ENCODE measurements at regions not wholly inside any gene's neighbourhood (a gene's known extent, or its start where the extent isn't known, plus 50 kb on each side); places are given as distances from the start of the nearest gene placed in this dataset.

DNA sequence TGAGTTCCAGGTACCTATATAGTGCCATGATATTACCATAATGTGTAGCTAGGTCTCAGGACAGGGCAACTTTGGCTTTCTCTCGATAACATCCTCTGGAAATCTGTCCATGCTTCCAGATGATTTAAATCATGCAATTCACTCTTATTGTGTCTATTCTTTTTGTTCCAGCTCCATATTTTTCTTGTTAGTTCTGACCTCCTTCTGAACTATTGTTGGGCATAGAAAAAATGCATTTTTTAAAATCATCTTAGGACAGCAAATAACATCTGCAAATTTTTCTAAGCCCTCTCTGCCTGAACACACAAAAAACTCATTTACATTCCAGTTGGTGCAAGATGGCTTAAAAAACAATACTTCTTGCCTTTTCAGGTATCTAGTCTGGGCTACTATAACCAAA, 1561.0 kb upstream of the MIR17HG start (continued):
- TF ChIP-seq, protein P1, sequence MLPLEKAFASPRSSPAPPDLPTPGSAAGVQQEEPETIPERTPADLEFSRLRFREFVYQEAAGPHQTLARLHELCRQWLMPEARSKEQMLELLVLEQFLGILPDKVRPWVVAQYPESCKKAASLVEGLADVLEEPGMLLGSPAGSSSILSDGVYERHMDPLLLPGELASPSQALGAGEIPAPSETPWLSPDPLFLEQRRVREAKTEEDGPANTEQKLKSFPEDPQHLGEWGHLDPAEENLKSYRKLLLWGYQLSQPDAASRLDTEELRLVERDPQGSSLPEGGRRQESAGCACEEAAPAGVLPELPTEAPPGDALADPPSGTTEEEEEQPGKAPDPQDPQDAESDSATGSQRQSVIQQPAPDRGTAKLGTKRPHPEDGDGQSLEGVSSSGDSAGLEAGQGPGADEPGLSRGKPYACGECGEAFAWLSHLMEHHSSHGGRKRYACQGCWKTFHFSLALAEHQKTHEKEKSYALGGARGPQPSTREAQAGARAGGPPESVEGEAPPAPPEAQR (CRISPR knock-in tag; IDR thresholded peaks at IDR 0.05): no peak
- TF ChIP-seq ZNF121 (CRISPR knock-in tag; IDR thresholded peaks at IDR 0.05) (no peak), FOXP1 (CRISPR knock-in tag; IDR thresholded peaks at IDR 0.05; ENCODE audit: borderline replicate concordance) (no peak)
- TF ChIP-seq, protein P2, sequence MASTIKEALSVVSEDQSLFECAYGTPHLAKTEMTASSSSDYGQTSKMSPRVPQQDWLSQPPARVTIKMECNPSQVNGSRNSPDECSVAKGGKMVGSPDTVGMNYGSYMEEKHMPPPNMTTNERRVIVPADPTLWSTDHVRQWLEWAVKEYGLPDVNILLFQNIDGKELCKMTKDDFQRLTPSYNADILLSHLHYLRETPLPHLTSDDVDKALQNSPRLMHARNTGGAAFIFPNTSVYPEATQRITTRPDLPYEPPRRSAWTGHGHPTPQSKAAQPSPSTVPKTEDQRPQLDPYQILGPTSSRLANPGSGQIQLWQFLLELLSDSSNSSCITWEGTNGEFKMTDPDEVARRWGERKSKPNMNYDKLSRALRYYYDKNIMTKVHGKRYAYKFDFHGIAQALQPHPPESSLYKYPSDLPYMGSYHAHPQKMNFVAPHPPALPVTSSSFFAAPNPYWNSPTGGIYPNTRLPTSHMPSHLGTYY (CRISPR knock-in tag; IDR thresholded peaks at IDR 0.05): no peak

DNA sequence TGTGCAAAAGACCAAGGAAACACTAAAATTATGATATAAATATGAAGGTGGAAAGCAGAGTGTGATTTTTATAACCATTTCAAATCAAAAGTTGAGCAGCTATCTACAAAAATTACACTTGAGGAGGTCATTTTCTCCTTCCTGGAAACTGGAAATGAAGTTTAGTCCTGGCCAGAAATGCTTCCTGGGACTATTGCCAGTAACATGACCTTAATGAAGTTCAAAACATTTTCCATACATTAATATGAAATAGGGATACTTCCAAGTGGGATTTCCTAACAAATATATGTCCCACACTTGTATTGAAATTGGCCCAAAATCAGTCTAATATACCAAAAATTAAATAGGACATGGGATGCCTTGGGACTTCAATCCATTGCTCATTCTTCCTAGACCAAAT, 1556.8 kb upstream of the MIR17HG start:
- no peak for ATAC-seq
- Mint-ChIP-seq H3K27ac (no peak overlapping the region), H3K9me3 (peaks cover 4% of the 10 kb centered on the region), H3K4me1 (peaks cover 15% of the 10 kb centered on the region), H3K36me3 (0 out of 2 replicates have a peak, but pooled peaks cover 1% of the 10 kb centered on the region), H3K27me3 (ENCODE audit: low read depth) (no peaks in the 10 kb centered on the region), H3K4me3 (no peak overlapping the region)
- ChIA-PET CTCF (no interaction called here), POLR2A (no interaction called here)
- no peak for TF ChIP-seq ZNF138 (CRISPR knock-in tag; conservative IDR thresholded peaks at IDR 0.05)
- no peak for TF ChIP-seq JAZF1 (CRISPR knock-in tag; IDR thresholded peaks at IDR 0.05)
- no peak for TF ChIP-seq NFYB (CRISPR knock-in tag; conservative IDR thresholded peaks at IDR 0.05; ENCODE audit: low read depth)
- TF ChIP-seq ELF4 (CRISPR knock-in tag; IDR thresholded peaks at IDR 0.05; ENCODE audit: low read depth): no peak
- TF ChIP-seq MYBL2 (CRISPR knock-in tag; IDR thresholded peaks at IDR 0.05): no peak
- TF ChIP-seq, protein P3, sequence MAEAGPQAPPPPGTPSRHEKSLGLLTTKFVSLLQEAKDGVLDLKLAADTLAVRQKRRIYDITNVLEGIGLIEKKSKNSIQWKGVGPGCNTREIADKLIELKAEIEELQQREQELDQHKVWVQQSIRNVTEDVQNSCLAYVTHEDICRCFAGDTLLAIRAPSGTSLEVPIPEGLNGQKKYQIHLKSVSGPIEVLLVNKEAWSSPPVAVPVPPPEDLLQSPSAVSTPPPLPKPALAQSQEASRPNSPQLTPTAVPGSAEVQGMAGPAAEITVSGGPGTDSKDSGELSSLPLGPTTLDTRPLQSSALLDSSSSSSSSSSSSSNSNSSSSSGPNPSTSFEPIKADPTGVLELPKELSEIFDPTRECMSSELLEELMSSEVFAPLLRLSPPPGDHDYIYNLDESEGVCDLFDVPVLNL (CRISPR knock-in tag; IDR thresholded peaks at IDR 0.05; ENCODE audit: borderline replicate concordance, low read depth): no peak
- TF ChIP-seq GRHL2 (CRISPR knock-in tag; IDR thresholded peaks at IDR 0.05; ENCODE audit: insufficient replicate concordance, severe bottlenecking): no peak
- no peak for TF ChIP-seq NR1H2 (CRISPR knock-in tag; IDR thresholded peaks at IDR 0.05)
- TF ChIP-seq HMGA2 (CRISPR knock-in tag; IDR thresholded peaks at IDR 0.05): no peak
- no peak for TF ChIP-seq JUN (CRISPR knock-in tag; IDR thresholded peaks at IDR 0.05)
- no peak for TF ChIP-seq SMAD3 (CRISPR knock-in tag; IDR thresholded peaks at IDR 0.05; ENCODE audit: borderline replicate concordance)
- no peak for TF ChIP-seq ZNF317 (CRISPR knock-in tag; IDR thresholded peaks at IDR 0.05; ENCODE audit: borderline replicate concordance, low read depth)
- TF ChIP-seq SOX15 (CRISPR knock-in tag; IDR thresholded peaks at IDR 0.05): no peak
- TF ChIP-seq, protein P2 (CRISPR knock-in tag; IDR thresholded peaks at IDR 0.05): no peak
- TF ChIP-seq ESRRA (CRISPR knock-in tag; IDR thresholded peaks at IDR 0.05; ENCODE audit: borderline replicate concordance): no peak
- TF ChIP-seq NFATC4 (CRISPR knock-in tag; IDR thresholded peaks at IDR 0.05): no peak
- TF ChIP-seq ZNF671 (CRISPR knock-in tag; IDR thresholded peaks at IDR 0.05): no peak
- TF ChIP-seq, protein P4, sequence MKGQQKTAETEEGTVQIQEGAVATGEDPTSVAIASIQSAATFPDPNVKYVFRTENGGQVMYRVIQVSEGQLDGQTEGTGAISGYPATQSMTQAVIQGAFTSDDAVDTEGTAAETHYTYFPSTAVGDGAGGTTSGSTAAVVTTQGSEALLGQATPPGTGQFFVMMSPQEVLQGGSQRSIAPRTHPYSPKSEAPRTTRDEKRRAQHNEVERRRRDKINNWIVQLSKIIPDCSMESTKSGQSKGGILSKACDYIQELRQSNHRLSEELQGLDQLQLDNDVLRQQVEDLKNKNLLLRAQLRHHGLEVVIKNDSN (CRISPR knock-in tag; IDR thresholded peaks at IDR 0.05): no peak
- TF ChIP-seq, protein P5, sequence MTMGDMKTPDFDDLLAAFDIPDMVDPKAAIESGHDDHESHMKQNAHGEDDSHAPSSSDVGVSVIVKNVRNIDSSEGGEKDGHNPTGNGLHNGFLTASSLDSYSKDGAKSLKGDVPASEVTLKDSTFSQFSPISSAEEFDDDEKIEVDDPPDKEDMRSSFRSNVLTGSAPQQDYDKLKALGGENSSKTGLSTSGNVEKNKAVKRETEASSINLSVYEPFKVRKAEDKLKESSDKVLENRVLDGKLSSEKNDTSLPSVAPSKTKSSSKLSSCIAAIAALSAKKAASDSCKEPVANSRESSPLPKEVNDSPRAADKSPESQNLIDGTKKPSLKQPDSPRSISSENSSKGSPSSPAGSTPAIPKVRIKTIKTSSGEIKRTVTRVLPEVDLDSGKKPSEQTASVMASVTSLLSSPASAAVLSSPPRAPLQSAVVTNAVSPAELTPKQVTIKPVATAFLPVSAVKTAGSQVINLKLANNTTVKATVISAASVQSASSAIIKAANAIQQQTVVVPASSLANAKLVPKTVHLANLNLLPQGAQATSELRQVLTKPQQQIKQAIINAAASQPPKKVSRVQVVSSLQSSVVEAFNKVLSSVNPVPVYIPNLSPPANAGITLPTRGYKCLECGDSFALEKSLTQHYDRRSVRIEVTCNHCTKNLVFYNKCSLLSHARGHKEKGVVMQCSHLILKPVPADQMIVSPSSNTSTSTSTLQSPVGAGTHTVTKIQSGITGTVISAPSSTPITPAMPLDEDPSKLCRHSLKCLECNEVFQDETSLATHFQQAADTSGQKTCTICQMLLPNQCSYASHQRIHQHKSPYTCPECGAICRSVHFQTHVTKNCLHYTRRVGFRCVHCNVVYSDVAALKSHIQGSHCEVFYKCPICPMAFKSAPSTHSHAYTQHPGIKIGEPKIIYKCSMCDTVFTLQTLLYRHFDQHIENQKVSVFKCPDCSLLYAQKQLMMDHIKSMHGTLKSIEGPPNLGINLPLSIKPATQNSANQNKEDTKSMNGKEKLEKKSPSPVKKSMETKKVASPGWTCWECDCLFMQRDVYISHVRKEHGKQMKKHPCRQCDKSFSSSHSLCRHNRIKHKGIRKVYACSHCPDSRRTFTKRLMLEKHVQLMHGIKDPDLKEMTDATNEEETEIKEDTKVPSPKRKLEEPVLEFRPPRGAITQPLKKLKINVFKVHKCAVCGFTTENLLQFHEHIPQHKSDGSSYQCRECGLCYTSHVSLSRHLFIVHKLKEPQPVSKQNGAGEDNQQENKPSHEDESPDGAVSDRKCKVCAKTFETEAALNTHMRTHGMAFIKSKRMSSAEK (CRISPR knock-in tag; IDR thresholded peaks at IDR 0.05; ENCODE audit: borderline replicate concordance): no peak
- no peak for DNase-seq (ENCODE audit: low spot score)
